Stimulated activated naive CD8-positive, alpha-beta T cell treated with anti-CD3 and anti-CD28 coated beads, Interleukin-15, Interleukin-2, amounts not matched to agents 100 U/mL and 50 U/mL, for 24 hours (primary cell): ENCODE measurements at regions not wholly inside any gene's neighbourhood (a gene's known extent, or its start where the extent isn't known, plus 50 kb on each side); places are given as distances from the start of the nearest gene placed in this dataset.

Experiments
- ATAC-seq: fragments of 150-1000 bp; cut with Tn5 transposase; one replicate; pipeline ENCODE4 v1.10.0; 2021
- DNase-seq: peaks from one replicate; pipeline ENCODE4 v3.0.0; 2021

- ATAC-seq = no peak
- no peak for DNase-seq
Measured at GRCh38 chr11:29306527-29306926, 710.3 kb downstream of the KCNA4 start.

DNA sequence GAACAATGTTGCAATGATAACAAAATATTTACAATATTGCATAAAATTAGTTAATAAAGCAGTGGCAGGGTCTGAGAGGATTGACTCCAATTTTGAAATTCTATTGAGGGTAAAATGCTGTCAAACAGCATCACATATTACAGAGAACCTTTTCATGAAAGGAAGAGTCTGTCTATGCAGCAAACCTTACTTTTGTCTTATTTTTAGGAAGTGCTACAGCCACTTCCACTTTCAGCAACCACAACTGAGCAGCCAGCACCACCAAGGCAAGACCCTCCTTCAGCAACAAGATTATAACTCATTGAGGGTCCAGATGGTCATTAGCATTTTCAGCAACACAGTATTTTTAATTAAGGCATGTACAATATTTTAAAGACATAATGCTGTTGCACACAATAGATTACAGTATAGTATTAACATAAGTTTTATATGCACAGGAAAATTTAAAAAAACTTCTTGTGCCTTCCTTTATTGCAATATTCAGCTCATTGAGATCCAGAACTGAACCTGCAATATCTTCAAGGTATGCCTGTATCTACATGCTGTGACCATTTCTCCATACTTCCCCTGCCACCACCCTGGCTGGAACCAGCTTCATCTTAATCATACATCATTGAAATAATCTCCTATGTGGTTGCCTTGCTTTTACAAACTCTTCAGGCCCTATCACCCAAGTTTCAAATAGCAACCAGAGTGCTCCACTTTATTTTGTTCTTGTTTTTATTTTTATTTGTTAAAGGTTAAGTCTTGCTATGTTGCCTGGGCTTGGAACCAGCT, 711.2 kb downstream of the KCNA4 start:
- ATAC-seq (no peak), DNase-seq (no peak)

- DNase-seq (no peak), ATAC-seq (no peak)
Measured at GRCh38 chr11:29300420-29300819, 716.4 kb downstream of the KCNA4 start.

DNA sequence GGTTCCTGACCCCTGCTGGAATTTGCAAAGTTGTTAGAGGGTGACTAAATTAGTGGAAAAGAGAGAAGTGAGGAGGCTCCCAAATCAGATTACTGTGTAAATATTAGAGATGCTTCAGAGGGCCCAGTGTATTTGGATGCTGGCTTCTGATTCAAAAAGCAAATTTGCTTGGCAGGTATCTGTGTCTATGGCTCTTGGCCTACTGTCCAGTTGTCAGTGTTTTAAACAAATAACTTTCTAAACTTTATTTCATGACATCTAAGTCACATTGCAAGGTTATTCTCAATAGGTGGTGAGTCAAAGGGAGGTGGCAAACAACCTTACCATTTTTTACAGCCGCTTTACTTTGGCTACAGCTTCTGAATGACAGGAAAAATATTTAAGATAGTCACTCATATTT, 720.1 kb downstream of the KCNA4 start:
- no peak for DNase-seq
- ATAC-seq = no peak

DNA sequence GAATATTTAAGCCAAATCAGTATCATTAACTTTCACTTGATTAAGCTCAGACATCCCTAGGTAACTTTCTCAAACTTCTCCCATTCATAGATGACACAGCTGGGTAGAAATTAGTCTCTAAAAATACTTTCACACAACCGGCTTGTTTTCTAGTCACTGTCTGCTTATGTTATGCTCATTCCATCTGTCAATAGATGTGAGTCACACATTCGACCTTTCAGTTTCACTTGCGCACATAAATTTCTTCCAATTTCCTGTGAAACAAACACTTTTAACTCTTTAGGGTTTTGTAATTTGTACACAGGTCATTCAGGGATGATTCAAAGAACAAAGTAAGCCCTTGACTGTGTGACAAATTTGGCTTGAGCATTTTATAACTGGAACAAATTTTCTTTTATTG, 723.0 kb downstream of the KCNA4 start:
- DNase-seq (no peak), ATAC-seq (no peak)

DNA sequence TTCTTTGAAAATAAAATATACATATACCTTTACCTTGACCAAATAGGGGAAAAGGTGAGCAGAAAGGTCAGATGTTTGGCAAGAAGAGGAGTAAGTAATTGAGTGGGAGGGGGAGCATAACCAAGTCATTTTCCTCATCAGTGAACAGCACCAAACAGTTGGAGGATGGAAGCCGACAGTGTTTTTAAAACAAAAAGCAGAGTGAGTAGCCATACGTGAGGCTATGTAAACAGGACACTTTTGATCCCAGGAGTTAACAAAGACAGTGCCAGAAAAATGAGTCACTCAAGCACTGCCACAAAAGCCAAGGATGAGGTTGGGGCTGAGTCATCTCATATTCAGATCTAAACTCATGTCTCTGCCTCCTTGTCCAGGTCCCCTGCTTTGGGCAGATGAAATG, 734.7 kb downstream of the KCNA4 start:
- DNase-seq (no peak), ATAC-seq (no peak)

DNA sequence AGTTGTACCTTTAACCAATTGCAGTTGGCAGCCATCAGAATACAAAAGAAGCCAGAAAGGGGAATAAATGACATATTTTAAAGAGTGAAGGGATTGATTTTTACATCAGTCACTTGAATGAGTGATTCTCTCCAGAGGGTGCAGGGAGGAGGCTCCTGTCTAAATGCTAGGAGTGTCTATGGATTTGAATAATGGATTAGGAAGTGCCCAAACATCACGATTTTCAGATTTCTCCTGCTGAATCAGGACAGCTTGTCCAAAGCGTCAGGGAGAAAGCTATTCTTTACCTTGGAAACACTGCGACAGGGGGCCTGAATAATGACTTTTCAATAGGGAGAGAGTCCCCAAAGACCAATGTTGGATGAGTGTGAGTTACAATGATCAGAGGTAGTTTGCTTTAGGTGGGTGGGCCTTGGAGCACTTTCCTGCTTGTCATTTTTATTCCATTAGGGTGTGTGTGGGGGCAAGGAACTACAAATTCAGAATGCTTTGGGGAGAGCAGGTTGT, 735.5 kb downstream of the KCNA4 start:
- ATAC-seq = no peak
- DNase-seq = no peak

- DNase-seq = no peak
- ATAC-seq = no peak
Measured at GRCh38 chr11:29280452-29280851, 736.4 kb downstream of the KCNA4 start.

- ATAC-seq (no peak), DNase-seq (no peak)
Measured at GRCh38 chr11:29279716-29280115, 737.1 kb downstream of the KCNA4 start.

- DNase-seq (no peak), ATAC-seq (no peak)
Measured at GRCh38 chr11:29272019-29272654, 744.7 kb downstream of the KCNA4 start.

DNA sequence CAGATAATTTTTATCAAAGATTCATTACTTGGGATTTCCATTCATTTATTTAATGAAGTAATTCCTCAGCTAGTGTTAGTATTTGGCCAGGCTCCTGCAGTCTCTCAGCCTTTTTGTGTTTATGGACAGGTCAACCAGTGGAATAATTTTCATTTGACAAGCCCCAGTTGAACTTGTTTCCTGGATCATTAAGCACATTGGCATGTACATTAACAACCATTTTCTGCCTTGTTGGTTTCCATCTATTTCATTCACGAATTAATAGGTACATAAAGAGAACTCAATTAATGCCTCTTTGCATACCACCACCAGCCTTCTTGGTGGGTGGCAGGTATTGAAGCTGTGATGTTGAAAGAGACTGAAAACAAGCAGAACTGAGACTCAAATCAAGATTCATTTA, 745.2 kb downstream of the KCNA4 start:
- ATAC-seq (no peak), DNase-seq (no peak)

DNA sequence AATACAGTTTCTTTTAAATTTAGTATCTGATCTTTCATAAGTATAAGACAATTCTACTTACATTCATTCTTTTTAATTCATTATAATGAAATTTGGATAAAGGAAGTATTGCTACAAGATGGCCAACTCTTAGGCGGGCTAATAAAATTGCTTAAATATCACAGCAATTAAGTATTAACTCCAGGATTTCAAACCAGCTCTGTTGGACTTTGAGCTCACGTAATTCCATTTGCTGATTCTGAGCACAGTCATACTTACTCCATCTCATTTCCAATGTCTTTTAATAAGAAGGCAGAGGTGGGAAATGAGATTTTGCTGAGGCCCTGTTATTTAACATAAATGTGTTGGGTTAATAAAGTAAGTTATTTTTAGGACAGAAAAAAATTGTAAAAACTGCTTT, 748.1 kb downstream of the KCNA4 start:
- DNase-seq = no peak
- ATAC-seq = no peak

DNA sequence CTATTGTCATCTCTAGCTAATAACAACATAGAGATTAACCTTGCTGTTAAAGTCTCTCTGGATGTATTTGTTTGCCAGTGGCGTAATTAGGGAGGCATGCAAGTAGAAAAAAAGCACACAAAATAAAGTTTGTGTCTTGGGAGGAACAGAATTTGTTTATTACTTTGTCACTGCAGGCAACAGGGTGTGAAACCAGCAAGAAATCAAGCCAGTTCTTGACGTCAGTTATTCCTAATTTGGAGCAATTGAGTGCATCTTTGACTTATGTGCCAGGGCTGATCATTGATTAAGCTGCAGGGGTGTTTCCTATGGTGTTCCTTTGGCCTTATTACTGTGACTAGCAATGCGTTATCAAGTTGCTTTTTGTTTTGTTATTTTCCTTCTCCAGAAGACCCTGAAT, 751.0 kb downstream of the KCNA4 start:
- DNase-seq (no peak), ATAC-seq (no peak)

DNA sequence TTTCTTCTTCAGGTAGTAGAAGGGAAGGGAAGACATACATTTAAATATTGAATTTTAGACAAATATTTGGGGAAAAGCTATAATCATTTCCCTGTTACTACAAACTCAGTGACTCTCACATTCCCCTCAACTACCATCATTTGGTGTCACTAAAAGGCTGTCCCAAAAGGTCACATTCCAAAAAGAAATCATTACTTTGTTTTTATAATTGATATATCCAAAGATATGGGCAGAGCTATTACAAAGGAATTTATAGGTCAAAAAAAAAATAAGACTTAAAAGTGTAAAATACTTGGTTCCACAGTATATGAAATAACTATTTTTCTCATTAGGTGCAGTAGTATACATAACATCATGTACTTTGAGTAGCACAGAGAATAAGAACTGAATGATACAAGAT, 751.4 kb downstream of the KCNA4 start:
- ATAC-seq (no peak), DNase-seq (no peak)

DNA sequence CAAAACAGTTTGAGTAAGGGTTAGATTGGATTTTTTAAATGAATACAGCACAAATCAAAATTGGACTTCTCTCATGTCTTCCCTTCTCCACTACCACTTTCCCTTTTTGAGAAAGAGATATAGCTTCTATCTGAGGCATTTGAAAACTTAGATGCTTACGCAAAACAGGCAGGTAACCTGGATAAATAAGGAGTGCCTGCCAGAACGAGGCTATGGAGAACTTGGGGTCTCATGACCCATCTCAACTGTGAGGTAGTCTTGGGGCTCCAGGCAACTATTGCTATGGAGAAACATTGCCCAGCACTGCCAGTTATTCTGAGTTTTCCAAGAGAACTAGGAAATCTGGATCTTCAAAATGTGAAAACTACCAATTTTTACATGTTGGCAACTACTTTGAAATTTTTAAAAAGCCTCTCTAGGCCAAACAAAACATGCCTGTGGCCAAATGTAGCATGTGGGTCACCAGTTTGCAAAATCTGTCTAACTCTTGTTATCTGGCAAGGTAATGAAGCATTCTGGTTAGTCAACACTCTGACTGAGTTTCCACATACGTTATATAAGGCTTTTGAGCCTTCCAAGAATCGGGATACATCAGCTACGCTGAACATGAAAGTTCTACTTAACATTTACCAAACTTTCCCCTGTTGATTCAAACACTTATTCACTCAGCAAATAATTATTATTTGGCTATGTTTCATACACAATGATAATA, 752.7 kb downstream of the KCNA4 start:
- DNase-seq (no peak), ATAC-seq (no peak)

GRCh38 chr11:29261831-29262230, 755.0 kb downstream of the KCNA4 start:
- ATAC-seq (no peak), DNase-seq (no peak)

DNA sequence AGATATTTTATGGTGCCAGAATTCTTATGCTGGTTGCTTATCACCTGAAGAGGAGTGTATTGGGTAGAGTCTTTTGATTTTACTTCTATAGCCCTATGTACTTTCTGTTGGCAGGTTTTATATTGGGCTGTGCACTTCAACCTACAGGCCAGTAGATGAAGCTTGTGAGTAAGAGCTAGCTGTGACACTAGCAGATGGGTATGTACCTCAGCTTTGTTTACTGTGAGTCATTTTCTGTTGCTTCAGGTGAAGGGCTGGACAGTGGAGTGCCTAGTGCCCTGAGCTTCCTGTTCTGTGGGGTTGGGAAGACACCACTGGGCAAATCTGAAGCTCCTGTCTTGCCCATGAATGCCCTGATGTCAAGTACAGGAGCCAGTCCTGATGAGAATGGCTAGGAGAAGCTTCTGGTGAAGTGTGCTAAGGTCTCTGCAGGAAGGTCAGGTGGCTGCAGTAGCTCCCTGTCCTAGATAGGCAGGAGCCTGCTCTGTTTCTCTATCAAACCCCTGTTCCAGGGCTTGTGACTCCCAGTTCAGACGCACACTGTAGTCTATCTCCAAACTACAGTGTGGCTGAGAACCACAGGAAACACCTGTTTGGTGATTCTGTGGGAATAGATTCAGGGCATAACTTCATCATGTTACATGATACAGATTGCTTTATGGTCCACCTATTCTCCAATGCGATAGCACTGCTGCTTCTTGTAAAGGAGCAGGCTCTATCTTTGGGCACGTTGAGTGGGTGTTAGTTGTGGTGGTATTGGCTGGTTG, 755.7 kb downstream of the KCNA4 start:
- ATAC-seq (no peak), DNase-seq (no peak)

DNA sequence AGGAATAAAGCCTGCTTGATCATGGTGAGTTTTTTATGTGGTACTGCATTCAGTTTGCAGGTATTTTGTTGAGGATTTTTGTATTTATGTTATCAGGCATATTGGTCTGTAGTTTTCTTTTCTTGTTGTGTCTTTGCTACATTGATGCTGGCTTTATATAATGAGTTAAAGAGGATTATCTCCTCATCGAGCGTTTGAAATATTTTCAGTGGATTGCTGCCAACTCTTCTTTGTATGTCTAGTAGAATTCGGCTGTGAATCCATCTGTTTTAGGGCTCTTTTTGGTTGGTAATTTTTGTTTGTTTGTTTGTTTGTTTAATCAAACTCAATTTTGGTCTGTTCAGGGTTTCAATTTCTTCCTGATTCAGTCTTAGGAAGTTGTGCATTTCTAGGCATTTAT, 758.4 kb downstream of the KCNA4 start:
- ATAC-seq = no peak
- no peak for DNase-seq

DNA sequence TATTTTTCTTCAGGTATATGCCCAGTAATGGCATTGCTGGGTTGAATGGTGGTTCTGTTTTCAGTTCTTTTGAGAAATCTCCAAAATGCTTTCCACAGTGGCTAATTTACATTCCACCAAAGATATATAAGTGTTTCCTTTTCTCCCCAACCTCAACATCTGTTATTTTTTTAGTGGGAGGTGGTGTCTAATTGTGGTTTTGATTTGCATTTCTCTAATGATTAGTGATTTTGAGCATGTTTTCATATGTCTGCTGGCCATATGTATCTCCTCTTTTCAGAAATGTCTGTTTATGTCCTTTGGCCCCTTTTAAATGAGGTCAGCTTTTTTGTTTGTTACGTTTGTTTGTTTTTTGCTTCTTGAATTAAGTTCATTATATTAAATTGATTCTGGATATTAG, 760.2 kb downstream of the KCNA4 start:
- ATAC-seq = no peak
- no peak for DNase-seq

DNA sequence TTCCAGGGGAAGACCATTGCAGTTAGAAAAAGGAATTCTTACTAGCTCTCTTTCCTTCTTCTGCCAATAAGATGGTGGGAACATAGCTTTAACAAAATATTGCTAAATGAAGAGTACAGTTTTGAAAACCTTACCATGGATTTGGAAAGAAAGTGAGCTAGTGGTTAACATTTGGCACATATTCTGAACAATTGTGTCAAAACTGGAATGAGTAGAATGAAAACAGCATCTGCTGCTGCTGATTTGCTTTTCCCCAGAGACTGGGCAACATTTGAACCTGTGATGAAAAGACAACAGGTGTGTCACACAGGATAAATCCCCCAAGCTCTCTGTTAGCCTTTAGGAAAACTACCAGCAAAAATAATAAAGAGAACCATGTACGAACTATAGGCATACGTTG, 761.4 kb downstream of the KCNA4 start:
- ATAC-seq (no peak), DNase-seq (no peak)

- DNase-seq = no peak
- no peak for ATAC-seq
Measured at GRCh38 chr11:29251738-29252137, 765.1 kb downstream of the KCNA4 start.

DNA sequence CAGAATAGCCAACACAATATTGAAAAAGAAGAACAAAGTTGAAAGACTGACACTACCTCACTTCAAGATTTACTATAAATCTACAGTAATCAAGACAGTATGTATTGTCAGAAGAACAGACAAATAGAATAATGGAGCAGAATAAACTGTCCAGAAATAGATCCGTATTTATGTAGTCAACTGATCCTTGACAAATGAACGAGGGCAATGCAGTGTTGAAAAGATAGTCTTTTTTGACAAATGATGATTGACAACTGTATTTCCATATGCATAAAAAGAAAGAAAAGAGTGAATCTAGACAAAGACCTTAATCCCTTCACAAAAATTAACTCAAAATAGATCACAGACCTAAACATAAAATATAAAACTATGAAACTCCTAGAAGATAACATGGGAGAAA, 767.1 kb downstream of the KCNA4 start:
- no peak for DNase-seq
- no peak for ATAC-seq

GRCh38 chr11:29244355-29244754, 772.5 kb downstream of the KCNA4 start:
- ATAC-seq (no peak), DNase-seq (no peak)
